ENCODE measurements at regions not wholly inside any gene's neighbourhood (a gene's known extent, or its start where the extent isn't known, plus 50 kb on each side); places are given as distances from the start of the nearest gene placed in this dataset.

DNA sequence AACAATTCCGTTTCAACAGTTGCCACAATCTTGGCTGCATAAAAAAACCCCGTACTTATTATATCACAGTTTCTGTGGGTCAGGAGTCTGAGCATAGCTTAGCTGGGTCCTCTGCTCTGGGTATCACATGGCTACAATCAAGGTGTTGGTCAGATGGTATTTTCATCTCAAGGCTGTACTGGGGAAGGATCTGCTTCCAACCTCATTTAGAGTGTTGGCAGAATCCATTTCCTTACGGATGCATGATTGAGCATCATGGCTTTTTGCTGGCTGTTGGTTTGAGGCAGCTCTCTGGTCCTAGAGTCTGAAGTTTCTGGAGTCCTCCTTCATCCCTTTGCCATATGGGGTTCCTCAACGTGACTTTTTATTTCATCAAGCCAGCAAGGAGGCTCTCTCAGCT, 177.0 kb downstream of the HAPSTR1 start:
- TF ChIP-seq CTCF (IDR thresholded peaks at IDR 0.05) (no peak), POLR2A (IDR thresholded peaks at IDR 0.05) (no peak)

Measured in breast epithelium (tissue), 3 donors.